Endothelial cell of umbilical vein (primary cell): ENCODE measurements at regions not wholly inside any gene's neighbourhood (a gene's known extent, or its start where the extent isn't known, plus 50 kb on each side); places are given as distances from the start of the nearest gene placed in this dataset.

Experiments
- BruUV-seq: library from RNA; stranded (reverse); fragments of 400-500 nt; replicated peaks from 2 replicates; lab custom pipeline; 2021; lab: Mats Ljungman, UMichigan
- CTCF ChIA-PET: fragments of 300-600, 350-600 bp; sonication (Branson Sonifier 250); formaldehyde crosslinking; loops from one replicate; lab custom pipeline; 2021; ENCODE audit warnings: antibody characterized with exemption, inconsistent platforms; lab: Charles Lee
- POLR2A ChIA-PET: fragments of 300-600, 350-600 bp; sonication (Branson Sonifier 250); formaldehyde crosslinking; loops from one replicate; lab custom pipeline; 2021; ENCODE audit warnings: antibody characterized with exemption, inconsistent platforms; lab: Charles Lee
- DNase-seq: peaks from one replicate; pipeline ENCODE4 v3.0.0-alpha.2; 2011; ENCODE audit warnings: low read depth, low spot score
- FAIRE-seq: peaks from 2 replicates; lab custom pipeline; 2011; peaks lifted over from hg19 to GRCh38; lab: Jason Lieb, UNC
- H2AFZ ChIP-seq: 2 replicates; pipeline ENCODE4 v1.6.0; 2012; ENCODE audit warnings: low read depth, low read length, control low read depth, inconsistent platforms
- H3K27ac ChIP-seq: 2 replicates; pipeline ENCODE4 v1.5.1; 2011; ENCODE audit warnings: low read depth, mild to moderate bottlenecking, control low read depth, low read length, moderate library complexity; ENCODE audit not compliant: insufficient read depth
- H3K27me3 ChIP-seq, 2 experiments: 2 replicates each; pipeline versions ENCODE4 v1.6.0 to v1.6.1; 2011; ENCODE audit warnings: low read length in 2 of 2, mixed read lengths in 1 of 2; ENCODE audit not compliant: control insufficient read depth in 2 of 2, insufficient read depth in 2 of 2
- H3K36me3 ChIP-seq, 2 experiments: 2 replicates in 1 of 2; 3 replicates in 1 of 2; pipeline ENCODE4 v1.5.1; 2011; ENCODE audit warnings: low read length in 2 of 2, mild to moderate bottlenecking in 1 of 2, moderate library complexity in 1 of 2; ENCODE audit not compliant: control insufficient read depth in 2 of 2, insufficient read depth in 2 of 2; ENCODE audit errors: extremely low read depth in 1 of 2
- H3K4me1 ChIP-seq: 3 replicates; pipeline ENCODE4 v1.5.1; 2011; ENCODE audit warnings: mild to moderate bottlenecking, low read length; ENCODE audit not compliant: control insufficient read depth, insufficient read depth; ENCODE audit errors: extremely low read depth
- H3K4me2 ChIP-seq: 2 replicates; pipeline ENCODE4 v1.6.1; 2011; ENCODE audit warnings: low read length, control low read depth, mixed read lengths; ENCODE audit not compliant: insufficient read depth
- H3K4me3 ChIP-seq, 3 experiments: fragments of 200-600 bp in 1 of 3; sonication (generic), shearing (Covaris generic) in 1 of 3; replicated peaks in 1 of 3; 2 replicates each; pipeline ENCODE4 v1.5.1; 2011 to 2016; ENCODE audit warnings: control low read depth in 3 of 3, low read length in 3 of 3, mild to moderate bottlenecking in 2 of 3, inconsistent platforms in 1 of 3, low read depth in 1 of 3, moderate library complexity in 1 of 3; ENCODE audit not compliant: insufficient read depth in 1 of 3
- H3K79me2 ChIP-seq: 2 replicates; pipeline ENCODE4 v1.6.0; 2012; ENCODE audit warnings: low read length, inconsistent platforms; ENCODE audit not compliant: control insufficient read depth, insufficient read depth
- H3K9ac ChIP-seq: replicated peaks from 2 replicates; pipeline ENCODE3; 2011; ENCODE audit warnings: low read length, control low read depth; ENCODE audit not compliant: insufficient read depth; ENCODE audit errors: extremely low read depth
- H3K9me1 ChIP-seq: replicated peaks from 3 replicates; pipeline ENCODE4 v1.6.0; 2011; ENCODE audit warnings: mild to moderate bottlenecking, low read length; ENCODE audit not compliant: control insufficient read depth, insufficient read depth; ENCODE audit errors: extremely low read depth
- H3K9me3 ChIP-seq: replicated peaks from 2 replicates; pipeline ENCODE4 v1.5.1; 2012; ENCODE audit warnings: low read length, inconsistent platforms; ENCODE audit not compliant: control insufficient read depth, insufficient read depth
- H4K20me1 ChIP-seq: replicated peaks from 2 replicates; pipeline ENCODE3; 2011; ENCODE audit warnings: mild to moderate bottlenecking, low read length; ENCODE audit not compliant: control insufficient read depth, insufficient read depth; ENCODE audit errors: extremely low read depth
- EZH2 ChIP-seq: IDR thresholded peaks from 2 replicates; pipeline ENCODE4 v1.6.1; 2012; ENCODE audit warnings: borderline replicate concordance, low read depth, mild to moderate bottlenecking, moderate library complexity, low read length, inconsistent platforms; ENCODE audit not compliant: severe bottlenecking
- FOS ChIP-seq: IDR thresholded peaks from 2 replicates; pipeline ENCODE4 v1.6.1; 2011; ENCODE audit warnings: mild to moderate bottlenecking, low read length, moderate library complexity, borderline replicate concordance; ENCODE audit not compliant: insufficient read depth
- GATA2 ChIP-seq: IDR thresholded peaks from 2 replicates; pipeline ENCODE4 v1.7.0; 2011; ENCODE audit warnings: low read depth, mild to moderate bottlenecking, moderate library complexity, mixed read lengths, low read length; ENCODE audit not compliant: insufficient read length, insufficient read depth
- JUN ChIP-seq: IDR thresholded peaks from 2 replicates; pipeline ENCODE4 v1.6.1; 2011; ENCODE audit warnings: borderline replicate concordance, low read depth; ENCODE audit not compliant: insufficient read length, insufficient read depth
- MYC ChIP-seq: IDR thresholded peaks from one replicate; pipeline ENCODE4 v1.6.1; 2011; ENCODE audit warnings: mild to moderate bottlenecking, low read depth, low read length
- POLR2A ChIP-seq: IDR thresholded peaks from 2 replicates; pipeline ENCODE4 v1.6.1; 2012; ENCODE audit warnings: low read depth, mild to moderate bottlenecking, control low read depth, low read length
- POLR2AphosphoS5 ChIP-seq: IDR thresholded peaks from 2 replicates; pipeline ENCODE4 v1.6.1; 2012; ENCODE audit warnings: low read depth, mild to moderate bottlenecking, control low read depth, low read length, moderate library complexity; ENCODE audit not compliant: insufficient read depth
- dilution Hi-C: fragments of 300-500 bp; cut with MboI; formaldehyde crosslinking; loops from one replicate; pipeline ENCODE4 v1.15.0; 2019; ENCODE audit warnings: low sequenced_read_pairs; ENCODE audit not compliant: extremely low pct_ligation_motif_present
- intact Hi-C: fragments of 100-400 bp; cut with micrococcal nuclease; formaldehyde crosslinking; loops from one replicate; pipeline ENCODE4 v1.10.0; 2022
- TF ChIP-seq, protein P1 (sequence below): IDR thresholded peaks from 2 replicates; pipeline ENCODE4 v1.6.1; 2011; ENCODE audit not compliant: insufficient read depth, insufficient read length
- TF ChIP-seq, protein P2 (sequence below), 2 donors: IDR thresholded peaks; 1 replicate in 1 of 2; 2 replicates in 1 of 2; pipeline ENCODE4 v1.5.1; 2011; ENCODE audit warnings: low read length in 2 of 2, mild to moderate bottlenecking in 2 of 2, moderate library complexity in 2 of 2, control low read depth in 1 of 2, inconsistent platforms in 1 of 2, low read depth in 1 of 2; ENCODE audit not compliant: insufficient read depth in 1 of 2; ENCODE audit errors: extremely low read depth in 1 of 2

DNA sequence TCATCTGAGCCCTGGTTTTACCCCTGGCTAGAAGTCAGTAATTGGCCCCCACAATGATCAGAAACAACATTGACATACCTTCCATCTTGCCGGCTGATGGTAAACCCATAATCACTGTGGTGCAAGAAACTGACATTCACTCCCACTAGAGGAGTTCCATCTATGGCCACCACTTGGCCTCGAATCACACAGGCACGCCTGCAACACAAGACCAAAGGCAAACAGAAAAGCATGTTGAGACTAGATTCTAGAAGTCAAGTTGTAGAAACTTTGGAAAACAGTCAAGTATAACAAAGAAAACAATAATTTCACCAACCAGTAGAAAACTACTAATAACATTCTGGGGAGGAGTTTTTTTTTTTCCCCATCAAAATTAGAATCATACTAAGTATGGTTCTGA lies 183.4 kb downstream of the SH2D1A start:
- H3K9ac ChIP-seq = no peak overlapping the region
- FAIRE-seq (no peak), DNase-seq (no peak)
- H3K36me3 ChIP-seq = no peaks in the 10 kb centered on the region
- ChIA-PET CTCF (no interaction called here), POLR2A (no interaction called here)
- intact Hi-C loops = no loop called here
- H3K9me3 ChIP-seq = no peaks in the 10 kb centered on the region
- dilution Hi-C loops = no loop called here
- H3K4me2 ChIP-seq = no peak overlapping the region
- H3K27me3 ChIP-seq = no peaks in the 10 kb centered on the region
- H2AFZ ChIP-seq = no peak overlapping the region
- H3K4me1 ChIP-seq = no peaks in the 10 kb centered on the region
- H4K20me1 ChIP-seq = no peaks in the 10 kb centered on the region
- H3K27ac ChIP-seq = no peak overlapping the region
- no peaks in the 10 kb centered on the region for H3K79me2 ChIP-seq
- no peak for TF ChIP-seq JUN
- TF ChIP-seq EZH2 = no peak
- TF ChIP-seq, protein P1, sequence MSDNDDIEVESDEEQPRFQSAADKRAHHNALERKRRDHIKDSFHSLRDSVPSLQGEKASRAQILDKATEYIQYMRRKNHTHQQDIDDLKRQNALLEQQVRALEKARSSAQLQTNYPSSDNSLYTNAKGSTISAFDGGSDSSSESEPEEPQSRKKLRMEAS = no peak
- TF ChIP-seq POLR2AphosphoS5 = no peak
- TF ChIP-seq MYC = no peak
- TF ChIP-seq GATA2 = no peak
- no peak for TF ChIP-seq POLR2A
- TF ChIP-seq, protein P2, sequence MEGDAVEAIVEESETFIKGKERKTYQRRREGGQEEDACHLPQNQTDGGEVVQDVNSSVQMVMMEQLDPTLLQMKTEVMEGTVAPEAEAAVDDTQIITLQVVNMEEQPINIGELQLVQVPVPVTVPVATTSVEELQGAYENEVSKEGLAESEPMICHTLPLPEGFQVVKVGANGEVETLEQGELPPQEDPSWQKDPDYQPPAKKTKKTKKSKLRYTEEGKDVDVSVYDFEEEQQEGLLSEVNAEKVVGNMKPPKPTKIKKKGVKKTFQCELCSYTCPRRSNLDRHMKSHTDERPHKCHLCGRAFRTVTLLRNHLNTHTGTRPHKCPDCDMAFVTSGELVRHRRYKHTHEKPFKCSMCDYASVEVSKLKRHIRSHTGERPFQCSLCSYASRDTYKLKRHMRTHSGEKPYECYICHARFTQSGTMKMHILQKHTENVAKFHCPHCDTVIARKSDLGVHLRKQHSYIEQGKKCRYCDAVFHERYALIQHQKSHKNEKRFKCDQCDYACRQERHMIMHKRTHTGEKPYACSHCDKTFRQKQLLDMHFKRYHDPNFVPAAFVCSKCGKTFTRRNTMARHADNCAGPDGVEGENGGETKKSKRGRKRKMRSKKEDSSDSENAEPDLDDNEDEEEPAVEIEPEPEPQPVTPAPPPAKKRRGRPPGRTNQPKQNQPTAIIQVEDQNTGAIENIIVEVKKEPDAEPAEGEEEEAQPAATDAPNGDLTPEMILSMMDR (IDR thresholded peaks at IDR 0.05; ENCODE audit: extremely low read depth in 1 of 2, insufficient read depth in 1 of 2, low read depth in 1 of 2, low read length in 2 of 2) = no peak
- no peak for TF ChIP-seq FOS
- H3K4me3 ChIP-seq = no peak overlapping the region
- H3K9me1 ChIP-seq = no peaks in the 10 kb centered on the region
- no TSS peak for BruUV-seq
